ENCODE measurements at regions not wholly inside any gene's neighbourhood (a gene's known extent, or its start where the extent isn't known, plus 50 kb on each side); places are given as distances from the start of the nearest gene placed in this dataset.

GRCh38 chr9:99447951-99448350 is 225.9 kb downstream of the SEC61B start:
- TF ChIP-seq, protein P1, sequence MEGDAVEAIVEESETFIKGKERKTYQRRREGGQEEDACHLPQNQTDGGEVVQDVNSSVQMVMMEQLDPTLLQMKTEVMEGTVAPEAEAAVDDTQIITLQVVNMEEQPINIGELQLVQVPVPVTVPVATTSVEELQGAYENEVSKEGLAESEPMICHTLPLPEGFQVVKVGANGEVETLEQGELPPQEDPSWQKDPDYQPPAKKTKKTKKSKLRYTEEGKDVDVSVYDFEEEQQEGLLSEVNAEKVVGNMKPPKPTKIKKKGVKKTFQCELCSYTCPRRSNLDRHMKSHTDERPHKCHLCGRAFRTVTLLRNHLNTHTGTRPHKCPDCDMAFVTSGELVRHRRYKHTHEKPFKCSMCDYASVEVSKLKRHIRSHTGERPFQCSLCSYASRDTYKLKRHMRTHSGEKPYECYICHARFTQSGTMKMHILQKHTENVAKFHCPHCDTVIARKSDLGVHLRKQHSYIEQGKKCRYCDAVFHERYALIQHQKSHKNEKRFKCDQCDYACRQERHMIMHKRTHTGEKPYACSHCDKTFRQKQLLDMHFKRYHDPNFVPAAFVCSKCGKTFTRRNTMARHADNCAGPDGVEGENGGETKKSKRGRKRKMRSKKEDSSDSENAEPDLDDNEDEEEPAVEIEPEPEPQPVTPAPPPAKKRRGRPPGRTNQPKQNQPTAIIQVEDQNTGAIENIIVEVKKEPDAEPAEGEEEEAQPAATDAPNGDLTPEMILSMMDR (IDR thresholded peaks at IDR 0.05), result no peak
- TF ChIP-seq MAZ (IDR thresholded peaks at IDR 0.05; ENCODE audit: borderline replicate concordance, low read depth, low read length) (no peak), POLR2A (IDR thresholded peaks at IDR 0.05; ENCODE audit: low read length) (no peak), KDM5A (IDR thresholded peaks at IDR 0.05) (no peak)
